Ascending aorta (tissue), 2 donors: ENCODE measurements at regions not wholly inside any gene's neighbourhood (a gene's known extent, or its start where the extent isn't known, plus 50 kb on each side); places are given as distances from the start of the nearest gene placed in this dataset.

Source experiments
- DNase-seq, 2 donors: peaks; one replicate each; pipeline ENCODE4 v3.0.0-alpha.2; 2019; ENCODE audit warnings: low spot score in 2 of 2
- H3K27ac ChIP-seq, 2 donors: fragments of 200-600 bp; sonication (generic); one replicate each; pipeline ENCODE4 v1.5.1; 2016 to 2017; ENCODE audit warnings: mild to moderate bottlenecking in 1 of 2
- H3K27me3 ChIP-seq: fragments of 200-600 bp; sonication (generic); one replicate; pipeline ENCODE4 v1.5.1; 2017
- H3K36me3 ChIP-seq, 2 donors: fragments of 200-600 bp; sonication (generic); one replicate each; pipeline ENCODE4 v1.5.1; 2016
- H3K4me1 ChIP-seq, 2 donors: fragments of 200-600 bp; sonication (generic); one replicate each; pipeline ENCODE4 v1.5.1; 2016 to 2017; ENCODE audit warnings: mild to moderate bottlenecking in 1 of 2
- H3K4me3 ChIP-seq, 2 donors: fragments of 200-600 bp; sonication (generic); one replicate each; pipeline ENCODE4 v1.5.1; 2016 to 2017; ENCODE audit warnings: mild to moderate bottlenecking in 1 of 2
- H3K9me3 ChIP-seq, 2 donors: fragments of 200-600 bp; sonication (generic); one replicate each; pipeline ENCODE4 v1.5.1; 2016
- intact Hi-C: fragments of 100-400 bp; cut with DNase I; formaldehyde crosslinking; loops from one replicate; pipeline ENCODE4 v1.15.1; 2023
- TF ChIP-seq, protein P1 (sequence below), 3 experiments: fragments of 200-600 bp in 2 of 3; fragments of 450-650 bp in 1 of 3; sonication (generic) in 2 of 3; IDR thresholded peaks; one replicate each; pipeline ENCODE4 v1.5.1; 2016 to 2019; ENCODE audit warnings: antibody characterized with exemption in 3 of 3, mild to moderate bottlenecking in 1 of 3, moderate library complexity in 1 of 3

GRCh38 chr12:102534899-102535298 lies 54.5 kb upstream of the IGF1 start:
- H3K9me3 ChIP-seq, result no peaks in the 10 kb centered on the region

DNA sequence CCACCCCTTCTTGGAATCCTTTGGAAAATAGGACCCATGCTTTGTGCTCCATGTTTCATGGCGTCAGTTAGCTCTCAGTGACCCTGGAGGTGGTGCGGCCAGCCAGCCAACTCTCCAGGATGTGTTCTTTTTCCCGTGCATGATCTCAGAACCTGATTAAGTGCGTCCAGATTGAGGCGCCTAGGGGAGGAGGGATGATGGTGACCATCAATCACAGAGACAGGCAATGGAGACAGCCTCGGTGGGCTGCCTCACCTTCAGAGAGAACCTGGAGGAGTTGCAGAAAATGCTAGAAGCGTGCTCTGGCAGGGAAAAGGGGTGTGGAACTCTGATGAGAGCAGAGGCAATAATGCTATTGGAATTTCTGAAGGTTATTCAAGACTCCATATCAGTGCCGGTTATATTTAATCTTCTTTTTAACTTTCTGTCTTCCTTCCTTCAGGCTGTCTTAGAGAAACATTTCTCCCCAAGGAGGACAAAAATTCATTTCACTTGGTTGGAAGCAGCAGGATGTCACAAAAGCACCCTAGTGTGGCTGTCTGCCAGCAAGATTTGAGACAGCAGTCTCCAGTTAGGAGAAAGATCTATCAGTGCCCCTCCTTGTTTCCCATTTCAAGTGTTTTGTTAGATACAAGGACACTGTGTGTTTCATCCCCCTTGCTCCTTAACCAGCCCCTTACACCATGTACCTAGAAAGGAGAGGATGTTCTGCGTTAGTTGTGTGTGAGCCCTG lies 53.3 kb upstream of the IGF1 start:
- TF ChIP-seq, protein P1, sequence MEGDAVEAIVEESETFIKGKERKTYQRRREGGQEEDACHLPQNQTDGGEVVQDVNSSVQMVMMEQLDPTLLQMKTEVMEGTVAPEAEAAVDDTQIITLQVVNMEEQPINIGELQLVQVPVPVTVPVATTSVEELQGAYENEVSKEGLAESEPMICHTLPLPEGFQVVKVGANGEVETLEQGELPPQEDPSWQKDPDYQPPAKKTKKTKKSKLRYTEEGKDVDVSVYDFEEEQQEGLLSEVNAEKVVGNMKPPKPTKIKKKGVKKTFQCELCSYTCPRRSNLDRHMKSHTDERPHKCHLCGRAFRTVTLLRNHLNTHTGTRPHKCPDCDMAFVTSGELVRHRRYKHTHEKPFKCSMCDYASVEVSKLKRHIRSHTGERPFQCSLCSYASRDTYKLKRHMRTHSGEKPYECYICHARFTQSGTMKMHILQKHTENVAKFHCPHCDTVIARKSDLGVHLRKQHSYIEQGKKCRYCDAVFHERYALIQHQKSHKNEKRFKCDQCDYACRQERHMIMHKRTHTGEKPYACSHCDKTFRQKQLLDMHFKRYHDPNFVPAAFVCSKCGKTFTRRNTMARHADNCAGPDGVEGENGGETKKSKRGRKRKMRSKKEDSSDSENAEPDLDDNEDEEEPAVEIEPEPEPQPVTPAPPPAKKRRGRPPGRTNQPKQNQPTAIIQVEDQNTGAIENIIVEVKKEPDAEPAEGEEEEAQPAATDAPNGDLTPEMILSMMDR (IDR thresholded peaks at IDR 0.05), result no peak
- intact Hi-C loops, result no loop called here

More at GRCh38 chr12:102534899-102535298, 54.5 kb upstream of the IGF1 start:
- intact Hi-C loops, result no loop called here
- Histone ChIP-seq H3K36me3 (no peaks in the 10 kb centered on the region), H3K4me3 (no peak overlapping the region), H3K4me1 (no peaks in the 10 kb centered on the region), H3K27me3 (no peaks in the 10 kb centered on the region), H3K27ac (no peak overlapping the region)
- TF ChIP-seq, protein P1 (IDR thresholded peaks at IDR 0.05), result no peak
- no peak for DNase-seq

More for the DNA sequence above, 53.3 kb upstream of the IGF1 start:
- H3K27me3 ChIP-seq, result no peaks in the 10 kb centered on the region
- H3K36me3 ChIP-seq, result no peaks in the 10 kb centered on the region
- no peaks in the 10 kb centered on the region for H3K4me1 ChIP-seq
- no peak overlapping the region for H3K27ac ChIP-seq
- no peaks in the 10 kb centered on the region for H3K9me3 ChIP-seq
- no peak for DNase-seq
- H3K4me3 ChIP-seq, result no peak overlapping the region
